Neural cell (in vitro differentiated cells): ENCODE measurements at regions not wholly inside any gene's neighbourhood (a gene's known extent, or its start where the extent isn't known, plus 50 kb on each side); places are given as distances from the start of the nearest gene placed in this dataset.

Experiments
- H2AFZ ChIP-seq: fragments of 200-600, 300-800 bp; sonication (generic), shearing (Covaris generic); 2 replicates; pipeline ENCODE4 v1.6.0; 2014; ENCODE audit warnings: low read depth, mild to moderate bottlenecking, antibody characterized with exemption, low read length, moderate library complexity
- H3F3A ChIP-seq: fragments of 200-600 bp; shearing (Covaris generic); 2 replicates; pipeline ENCODE4 v1.6.1; 2016; ENCODE audit warnings: mild to moderate bottlenecking, moderate library complexity, mixed read lengths, antibody characterized with exemption, low read length; ENCODE audit not compliant: insufficient read depth, poor library complexity, severe bottlenecking
- H3K27ac ChIP-seq: fragments of 200-600, 300-800 bp; sonication (generic), shearing (Covaris generic); 2 replicates; pipeline ENCODE4 v1.5.1; 2014; ENCODE audit warnings: mild to moderate bottlenecking, low read length, moderate library complexity
- H3K27me3 ChIP-seq: fragments of 300-800, 200-600 bp; sonication (generic), shearing (Covaris generic); 2 replicates; pipeline ENCODE4 v1.6.0; 2014; ENCODE audit warnings: mild to moderate bottlenecking, low read depth, low read length, moderate library complexity; ENCODE audit not compliant: insufficient read depth
- H3K36me3 ChIP-seq: fragments of 300-800, 200-600 bp; sonication (generic), shearing (Covaris generic); 2 replicates; pipeline ENCODE4 v1.5.1; 2014; ENCODE audit warnings: mild to moderate bottlenecking, antibody characterized with exemption, low read length, moderate library complexity; ENCODE audit not compliant: insufficient read depth
- H3K4me2 ChIP-seq: fragments of 300-800, 200-600 bp; sonication (generic), shearing (Covaris generic); 2 replicates; pipeline ENCODE4 v1.6.0; 2014; ENCODE audit warnings: mild to moderate bottlenecking, low read length
- H3K4me3 ChIP-seq: fragments of 300-800, 200-600 bp; sonication (generic), shearing (Covaris generic); 2 replicates; pipeline ENCODE4 v1.5.1; 2014; ENCODE audit warnings: mild to moderate bottlenecking, low read length, moderate library complexity
- H3K79me2 ChIP-seq: fragments of 200-600 bp; shearing (Covaris generic); replicated peaks from 2 replicates; pipeline ENCODE4 v1.6.0; 2014; ENCODE audit warnings: mild to moderate bottlenecking, low read length, moderate library complexity; ENCODE audit not compliant: insufficient read depth
- H3K9ac ChIP-seq: fragments of 300-800, 200-600 bp; sonication (generic), shearing (Covaris generic); 2 replicates; pipeline ENCODE4 v1.6.1; 2016; ENCODE audit warnings: mild to moderate bottlenecking, low read length, mixed read lengths
- H3K9me2 ChIP-seq: fragments of 200-600 bp; shearing (Covaris generic); 2 replicates; pipeline ENCODE4 v1.6.1; 2016; ENCODE audit warnings: mild to moderate bottlenecking, low read length, mixed read lengths; ENCODE audit not compliant: insufficient read depth
- H3K9me3 ChIP-seq: fragments of 200-600, 300-800 bp; sonication (generic), shearing (Covaris generic); 2 replicates; pipeline ENCODE4 v1.6.1; 2016; ENCODE audit warnings: mild to moderate bottlenecking, mixed run types, low read length, moderate library complexity, mixed read lengths
- H4K20me1 ChIP-seq: fragments of 200-600 bp; shearing (Covaris generic); 2 replicates; pipeline ENCODE4 v1.6.1; 2016; ENCODE audit warnings: mild to moderate bottlenecking, mixed run types; ENCODE audit not compliant: insufficient read depth
- EP300 ChIP-seq: fragments of 450-650 bp; conservative IDR thresholded peaks from 2 replicates; pipeline ENCODE4 v1.6.1; 2014; ENCODE audit warnings: antibody characterized with exemption, mild to moderate bottlenecking, moderate library complexity; ENCODE audit not compliant: poor library complexity, severe bottlenecking
- EZH2 ChIP-seq: fragments of 200-600, 300-800 bp; shearing (Covaris generic), sonication (generic); IDR thresholded peaks from 2 replicates; pipeline ENCODE4 v1.6.1; 2014; ENCODE audit warnings: antibody characterized with exemption, low read length, borderline replicate concordance, mild to moderate bottlenecking; ENCODE audit not compliant: insufficient read depth, poor library complexity, severe bottlenecking
- MXI1 ChIP-seq: fragments of 450-650 bp; conservative IDR thresholded peaks from 2 replicates; pipeline ENCODE4 v1.6.1; 2014; ENCODE audit warnings: antibody characterized with exemption, mild to moderate bottlenecking; ENCODE audit not compliant: poor library complexity, severe bottlenecking
- POLR2AphosphoS5 ChIP-seq: IDR thresholded peaks from 2 replicates; pipeline ENCODE4 v1.6.1; 2012
- RAD21 ChIP-seq: fragments of 450-650 bp; conservative IDR thresholded peaks from 2 replicates; pipeline ENCODE4 v1.6.1; 2014; ENCODE audit warnings: antibody characterized with exemption, mild to moderate bottlenecking, moderate library complexity
- SMC3 ChIP-seq: fragments of 450-650 bp; conservative IDR thresholded peaks from 2 replicates; pipeline ENCODE4 v1.6.1; 2014; ENCODE audit warnings: antibody characterized with exemption, mild to moderate bottlenecking, moderate library complexity; ENCODE audit not compliant: poor library complexity
- TAF1 ChIP-seq: IDR thresholded peaks from 2 replicates; pipeline ENCODE4 v1.6.1; 2012; ENCODE audit warnings: low read depth
- TF ChIP-seq, protein P1 (sequence below): IDR thresholded peaks from 2 replicates; pipeline ENCODE4 v1.6.1; 2012; ENCODE audit warnings: borderline replicate concordance
- TF ChIP-seq, protein P2 (sequence below): fragments of 450-650 bp; IDR thresholded peaks from 2 replicates; pipeline ENCODE4 v1.5.1; 2014; ENCODE audit warnings: antibody characterized with exemption, mild to moderate bottlenecking, moderate library complexity; ENCODE audit not compliant: poor library complexity, severe bottlenecking

DNA sequence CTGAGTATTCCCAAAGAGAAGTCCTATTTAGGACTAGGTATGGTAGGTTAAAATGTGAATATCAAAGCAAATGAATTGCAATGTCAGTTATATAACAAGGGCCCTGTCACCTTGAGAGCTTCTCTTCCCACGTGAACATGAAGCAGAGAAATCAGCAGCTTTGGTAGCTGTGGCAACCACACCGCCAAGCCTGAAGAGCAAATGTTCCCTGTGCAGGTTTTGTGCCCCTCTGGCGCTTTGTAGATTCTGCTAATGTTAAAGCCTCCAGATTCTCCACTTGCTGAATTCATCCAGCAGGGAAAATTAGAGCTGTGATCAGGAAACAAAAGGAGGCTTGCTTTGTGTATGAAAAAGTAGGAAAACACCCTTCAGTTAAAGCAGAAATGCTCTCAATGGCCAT is 322.6 kb downstream of the RBM43 start:
- H3K4me2 ChIP-seq = peak overlapping the region; percentile 48
- H3F3A ChIP-seq = peaks cover 4% of the 10 kb centered on the region
- H2AFZ ChIP-seq = peak overlapping the region; percentile 65
- no peaks in the 10 kb centered on the region for H3K36me3 ChIP-seq
- no peak for TF ChIP-seq EZH2
- peak; percentile 76 for TF ChIP-seq RAD21
- TF ChIP-seq, protein P1, sequence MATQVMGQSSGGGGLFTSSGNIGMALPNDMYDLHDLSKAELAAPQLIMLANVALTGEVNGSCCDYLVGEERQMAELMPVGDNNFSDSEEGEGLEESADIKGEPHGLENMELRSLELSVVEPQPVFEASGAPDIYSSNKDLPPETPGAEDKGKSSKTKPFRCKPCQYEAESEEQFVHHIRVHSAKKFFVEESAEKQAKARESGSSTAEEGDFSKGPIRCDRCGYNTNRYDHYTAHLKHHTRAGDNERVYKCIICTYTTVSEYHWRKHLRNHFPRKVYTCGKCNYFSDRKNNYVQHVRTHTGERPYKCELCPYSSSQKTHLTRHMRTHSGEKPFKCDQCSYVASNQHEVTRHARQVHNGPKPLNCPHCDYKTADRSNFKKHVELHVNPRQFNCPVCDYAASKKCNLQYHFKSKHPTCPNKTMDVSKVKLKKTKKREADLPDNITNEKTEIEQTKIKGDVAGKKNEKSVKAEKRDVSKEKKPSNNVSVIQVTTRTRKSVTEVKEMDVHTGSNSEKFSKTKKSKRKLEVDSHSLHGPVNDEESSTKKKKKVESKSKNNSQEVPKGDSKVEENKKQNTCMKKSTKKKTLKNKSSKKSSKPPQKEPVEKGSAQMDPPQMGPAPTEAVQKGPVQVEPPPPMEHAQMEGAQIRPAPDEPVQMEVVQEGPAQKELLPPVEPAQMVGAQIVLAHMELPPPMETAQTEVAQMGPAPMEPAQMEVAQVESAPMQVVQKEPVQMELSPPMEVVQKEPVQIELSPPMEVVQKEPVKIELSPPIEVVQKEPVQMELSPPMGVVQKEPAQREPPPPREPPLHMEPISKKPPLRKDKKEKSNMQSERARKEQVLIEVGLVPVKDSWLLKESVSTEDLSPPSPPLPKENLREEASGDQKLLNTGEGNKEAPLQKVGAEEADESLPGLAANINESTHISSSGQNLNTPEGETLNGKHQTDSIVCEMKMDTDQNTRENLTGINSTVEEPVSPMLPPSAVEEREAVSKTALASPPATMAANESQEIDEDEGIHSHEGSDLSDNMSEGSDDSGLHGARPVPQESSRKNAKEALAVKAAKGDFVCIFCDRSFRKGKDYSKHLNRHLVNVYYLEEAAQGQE = peak; percentile 89
- peak; percentile 69 for TF ChIP-seq SMC3
- peak; percentile 95 for TF ChIP-seq EP300
- no peak for TF ChIP-seq TAF1
- TF ChIP-seq, protein P2, sequence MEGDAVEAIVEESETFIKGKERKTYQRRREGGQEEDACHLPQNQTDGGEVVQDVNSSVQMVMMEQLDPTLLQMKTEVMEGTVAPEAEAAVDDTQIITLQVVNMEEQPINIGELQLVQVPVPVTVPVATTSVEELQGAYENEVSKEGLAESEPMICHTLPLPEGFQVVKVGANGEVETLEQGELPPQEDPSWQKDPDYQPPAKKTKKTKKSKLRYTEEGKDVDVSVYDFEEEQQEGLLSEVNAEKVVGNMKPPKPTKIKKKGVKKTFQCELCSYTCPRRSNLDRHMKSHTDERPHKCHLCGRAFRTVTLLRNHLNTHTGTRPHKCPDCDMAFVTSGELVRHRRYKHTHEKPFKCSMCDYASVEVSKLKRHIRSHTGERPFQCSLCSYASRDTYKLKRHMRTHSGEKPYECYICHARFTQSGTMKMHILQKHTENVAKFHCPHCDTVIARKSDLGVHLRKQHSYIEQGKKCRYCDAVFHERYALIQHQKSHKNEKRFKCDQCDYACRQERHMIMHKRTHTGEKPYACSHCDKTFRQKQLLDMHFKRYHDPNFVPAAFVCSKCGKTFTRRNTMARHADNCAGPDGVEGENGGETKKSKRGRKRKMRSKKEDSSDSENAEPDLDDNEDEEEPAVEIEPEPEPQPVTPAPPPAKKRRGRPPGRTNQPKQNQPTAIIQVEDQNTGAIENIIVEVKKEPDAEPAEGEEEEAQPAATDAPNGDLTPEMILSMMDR = peak; percentile 69
- peak; percentile 61 for TF ChIP-seq MXI1
- TF ChIP-seq POLR2AphosphoS5 = peak; percentile 78
- no peaks in the 10 kb centered on the region for H3K9me3 ChIP-seq
- peak overlapping the region; percentile 98 for H3K27ac ChIP-seq
- H3K9me2 ChIP-seq = no peaks in the 10 kb centered on the region
- H3K4me3 ChIP-seq = peak overlapping the region; percentile 47
- no peaks in the 10 kb centered on the region for H3K79me2 ChIP-seq
- no peaks in the 10 kb centered on the region for H4K20me1 ChIP-seq
- peak overlapping the region; percentile 65 for H3K9ac ChIP-seq
- no peaks in the 10 kb centered on the region for H3K27me3 ChIP-seq

DNA sequence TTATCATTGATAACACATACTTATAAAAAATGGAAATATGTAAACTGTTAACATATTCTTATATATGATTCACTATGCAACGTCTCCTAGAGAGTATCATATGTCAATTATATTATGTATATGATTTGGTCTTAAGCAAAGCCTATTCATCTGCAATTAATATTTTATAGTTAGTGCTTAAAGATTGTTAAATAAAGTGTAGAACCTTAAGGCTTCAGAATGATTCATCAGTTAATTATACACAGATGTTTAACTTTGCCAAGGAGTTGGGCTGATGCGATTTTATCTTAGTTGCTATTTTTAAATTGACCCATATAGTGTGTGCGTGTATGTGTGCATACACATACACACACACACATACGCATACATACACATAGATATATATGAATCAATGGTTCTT is 323.1 kb downstream of the RBM43 start:
- Histone ChIP-seq H2AFZ (no peak overlapping the region), H4K20me1 (no peaks in the 10 kb centered on the region), H3K9me2 (no peaks in the 10 kb centered on the region), H3K9me3 (no peaks in the 10 kb centered on the region), H3K79me2 (no peaks in the 10 kb centered on the region), H3K27ac (peak overlapping the region; percentile 98), H3K4me2 (peak overlapping the region; percentile 48), H3K4me3 (peak overlapping the region; percentile 47), H3F3A (peaks cover 4% of the 10 kb centered on the region), H3K36me3 (no peaks in the 10 kb centered on the region), H3K9ac (peak overlapping the region; percentile 65), H3K27me3 (no peaks in the 10 kb centered on the region)
- no peak for TF ChIP-seq POLR2AphosphoS5
- no peak for TF ChIP-seq EZH2
- TF ChIP-seq, protein P1 = no peak
- TF ChIP-seq MXI1 = no peak
- TF ChIP-seq TAF1 = no peak
- no peak for TF ChIP-seq RAD21
- TF ChIP-seq SMC3 = no peak
- no peak for TF ChIP-seq EP300
- TF ChIP-seq, protein P2 = no peak
